NCI-H2196 treated with DMSO at 0.1 percent for 48 hours (cell line): ENCODE measurements at regions not wholly inside any gene's neighbourhood (a gene's known extent, or its start where the extent isn't known, plus 50 kb on each side); places are given as distances from the start of the nearest gene placed in this dataset.
"Not testable (repeated sequence)": the region's sequence is repeated elsewhere in the genome, so short reads cannot be mapped to it uniquely, and the experiment has no call there.

Source experiments
- DNase-seq: peaks from one replicate; lab custom pipeline; 2025; ENCODE audit not compliant: unreplicated experiment; lab: John Stamatoyannopoulos, UW

GRCh38 chr14:43338713-43339112 lies 1168.4 kb downstream of the FSCB start:
- no peak for DNase-seq

DNA sequence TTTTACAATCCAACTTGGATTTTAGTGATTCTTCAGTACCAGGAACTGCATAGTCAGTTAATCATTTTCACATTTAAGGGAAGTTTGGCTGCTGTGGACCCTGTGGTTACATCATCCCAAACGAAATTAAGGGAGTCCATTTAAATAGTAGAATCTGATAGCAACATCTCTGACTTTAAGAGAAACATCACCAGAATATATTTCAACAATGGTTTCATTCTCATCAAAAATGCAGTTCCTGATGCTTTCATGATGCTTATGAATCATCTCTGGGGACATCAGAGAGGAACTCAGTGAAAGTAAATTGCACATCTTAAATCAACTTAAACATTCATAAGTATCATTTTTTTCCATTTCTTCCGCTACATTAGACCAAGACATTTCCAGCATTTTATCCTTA lies 1170.7 kb downstream of the FSCB start:
- no peak for DNase-seq

DNA sequence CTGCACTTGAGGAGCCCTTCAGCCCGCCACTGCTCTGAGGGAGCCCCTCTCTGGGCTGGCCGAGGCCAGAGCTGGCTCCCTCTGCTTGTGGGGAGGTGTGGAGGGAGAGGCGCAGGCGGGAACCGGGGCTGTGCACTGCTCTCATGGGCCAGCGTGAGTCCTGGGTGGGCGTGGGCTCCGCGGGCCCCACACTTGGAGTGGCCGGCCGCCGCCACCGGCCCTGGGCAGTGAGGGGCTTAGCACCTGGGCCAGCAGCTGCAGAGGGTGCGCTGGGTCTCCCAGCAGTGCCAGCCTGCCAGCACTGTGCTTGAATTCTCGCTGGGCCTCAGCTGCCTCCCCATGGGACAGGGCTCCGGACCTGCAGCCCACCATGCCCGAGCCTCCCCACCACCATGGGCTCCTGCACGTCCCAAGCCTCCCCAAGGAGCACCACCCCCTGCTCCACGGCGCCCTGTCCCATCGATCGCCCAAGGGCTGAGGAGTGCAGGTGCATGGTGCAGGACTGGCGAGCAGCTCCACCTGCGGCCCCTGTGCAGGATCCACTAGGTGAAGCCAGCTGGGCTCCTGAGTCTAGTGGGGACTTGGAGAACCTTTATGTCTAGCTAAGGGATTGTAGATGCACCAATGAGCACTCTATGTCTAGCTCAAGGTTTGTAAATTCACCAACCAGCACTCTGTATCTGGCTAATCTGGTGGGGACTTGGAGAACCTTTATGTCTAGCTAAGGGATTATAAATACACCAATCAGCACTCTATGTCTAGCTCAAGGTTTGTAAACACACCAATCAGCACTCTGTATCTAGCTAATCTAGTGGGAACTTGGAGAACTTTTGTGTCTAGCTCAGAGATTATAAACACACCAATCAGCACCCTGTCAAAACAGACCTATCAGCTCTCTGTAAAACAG lies 1180.3 kb downstream of the FSCB start:
- DNase-seq = not testable (repeated sequence)

DNA sequence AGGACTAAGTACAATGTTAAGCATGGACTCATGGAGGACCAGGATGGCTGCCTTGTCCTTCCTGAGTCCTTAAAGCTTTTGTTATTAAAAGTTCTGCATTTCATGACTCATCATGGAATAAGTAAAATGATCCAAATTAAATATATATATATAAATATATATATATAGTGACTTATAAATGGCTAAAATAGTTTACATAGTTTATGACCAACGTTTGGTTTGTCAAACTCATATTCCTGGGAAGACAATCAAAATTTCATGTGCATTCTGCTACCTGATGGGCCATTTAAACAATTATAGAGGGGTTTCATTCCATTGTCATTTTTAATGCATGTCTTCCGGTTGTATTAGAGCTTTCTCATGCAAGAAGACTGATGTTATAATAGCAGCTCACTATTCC lies 1190.7 kb downstream of the FSCB start:
- no peak for DNase-seq

DNA sequence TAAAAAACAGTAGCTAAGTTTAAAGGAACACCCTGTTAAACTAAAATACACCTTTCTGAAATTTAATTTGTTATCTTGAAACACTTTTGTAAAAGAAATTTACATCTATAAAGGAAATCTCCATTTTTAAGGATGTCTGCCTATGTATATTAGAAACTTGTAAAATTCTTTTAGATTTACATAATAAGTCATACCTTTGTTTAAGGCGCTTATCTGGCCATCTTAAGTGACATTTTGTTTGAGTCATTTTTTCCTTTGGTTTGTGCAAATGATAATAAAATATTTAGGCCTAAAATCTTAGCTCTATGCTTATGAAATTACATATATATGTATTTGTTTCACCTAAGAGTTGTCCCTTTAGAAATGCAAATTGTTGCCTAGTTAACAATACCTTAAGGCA lies 1193.4 kb downstream of the FSCB start:
- DNase-seq = no peak

DNA sequence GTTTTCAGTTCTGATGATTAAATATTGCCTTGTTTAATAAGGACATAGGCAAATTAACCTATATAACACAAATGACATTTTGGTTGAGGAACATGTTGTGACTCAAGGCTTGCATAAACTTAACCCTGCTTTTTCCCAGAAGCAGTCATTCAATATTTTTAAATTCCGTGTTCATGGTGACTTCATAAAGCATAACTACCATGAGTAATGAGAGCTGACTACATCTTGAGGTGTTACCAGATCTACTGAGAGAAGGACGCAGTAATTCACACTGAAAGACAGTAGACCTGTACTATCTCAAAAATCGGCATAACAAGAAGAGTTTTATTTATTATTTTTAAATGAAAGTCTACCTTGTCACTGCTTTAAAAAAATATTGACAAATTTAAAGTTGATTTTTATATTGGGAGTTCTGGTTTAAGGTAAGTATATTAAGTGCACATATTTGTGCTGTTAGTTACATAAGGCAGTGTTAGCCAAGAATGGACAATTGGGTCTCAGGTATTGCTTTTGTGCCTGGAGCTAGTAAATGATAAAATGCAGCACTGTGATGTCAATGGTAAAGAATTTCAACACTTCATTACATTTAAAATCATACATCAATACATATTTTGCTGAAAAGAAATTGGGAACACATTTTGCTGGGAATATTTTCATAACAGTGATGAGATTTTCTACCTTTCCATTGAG lies 1198.5 kb downstream of the FSCB start:
- DNase-seq = no peak

GRCh38 chr14:43307836-43308235 lies 1199.2 kb downstream of the FSCB start:
- no peak for DNase-seq

GRCh38 chr14:43306053-43306452 lies 1201.0 kb downstream of the FSCB start:
- DNase-seq = no peak

- no peak for DNase-seq
Measured at GRCh38 chr14:43297794-43298193, 1209.3 kb downstream of the FSCB start.

GRCh38 chr14:43296061-43296460 lies 1211.0 kb downstream of the FSCB start:
- not testable (repeated sequence) for DNase-seq

- no peak for DNase-seq
Measured at GRCh38 chr14:43285575-43285974, 1221.5 kb downstream of the FSCB start.

- DNase-seq = no peak
Measured at GRCh38 chr14:43260056-43260455, 1247.0 kb downstream of the FSCB start.

GRCh38 chr14:43258396-43258795 lies 1248.7 kb downstream of the FSCB start:
- no peak for DNase-seq

DNA sequence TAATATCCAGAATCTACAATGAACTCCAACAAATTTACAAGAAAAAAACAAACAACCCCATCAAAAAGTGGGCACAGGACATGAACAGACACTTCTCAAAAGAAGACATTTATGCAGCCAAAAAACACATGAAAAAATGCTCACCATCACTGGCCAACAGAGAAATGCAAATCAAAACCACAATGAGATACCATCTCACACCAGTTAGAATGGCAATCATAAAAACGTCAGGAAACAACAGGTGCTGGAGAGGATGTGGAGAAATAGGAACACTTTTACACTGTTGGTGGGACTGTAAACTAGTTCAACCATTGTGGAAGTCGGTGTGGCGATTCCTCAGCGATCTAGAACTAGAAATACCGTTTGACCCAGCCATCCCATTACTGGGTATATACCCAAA lies 1250.1 kb downstream of the FSCB start:
- DNase-seq = not testable (repeated sequence)

DNA sequence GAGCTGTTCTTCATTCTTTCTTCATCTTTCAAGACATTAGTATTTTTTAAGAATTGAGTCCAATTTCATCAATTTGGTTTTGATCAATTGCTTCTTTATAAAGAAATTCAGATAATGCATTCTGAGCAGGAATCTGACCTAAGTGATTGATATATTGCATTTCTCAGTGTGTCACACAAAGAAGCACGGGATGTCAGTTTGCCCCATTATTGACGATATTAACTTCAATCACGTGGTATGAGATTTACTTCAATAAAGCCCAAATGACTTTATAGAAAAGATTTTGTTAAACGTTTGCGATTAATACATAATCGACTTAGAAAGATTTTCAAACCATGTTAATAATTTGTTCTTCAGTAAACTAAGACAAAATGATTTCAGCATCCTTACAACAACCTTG lies 1254.2 kb downstream of the FSCB start:
- DNase-seq = no peak

DNA sequence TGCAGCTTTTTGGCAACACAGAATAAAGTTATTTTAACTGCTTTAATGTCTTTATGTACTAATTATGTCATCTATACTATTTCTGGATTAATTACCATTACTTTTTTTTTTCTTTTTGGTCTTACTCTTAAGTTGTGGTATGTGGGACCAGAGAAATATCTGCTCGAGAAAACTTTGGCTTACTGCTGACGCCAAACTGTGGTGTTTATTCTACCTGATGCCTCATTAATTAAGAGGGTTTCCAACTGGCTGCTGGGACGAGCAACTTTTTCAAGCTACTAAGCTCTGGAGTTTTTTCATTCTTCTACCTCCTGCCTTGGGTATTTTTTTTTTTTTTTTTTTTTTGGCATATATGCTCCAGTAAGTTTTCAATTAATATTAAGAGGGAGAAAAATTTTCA lies 1257.5 kb downstream of the FSCB start:
- DNase-seq = no peak

- DNase-seq = no peak
Measured at GRCh38 chr14:43249116-43249515, 1258.0 kb downstream of the FSCB start.

DNA sequence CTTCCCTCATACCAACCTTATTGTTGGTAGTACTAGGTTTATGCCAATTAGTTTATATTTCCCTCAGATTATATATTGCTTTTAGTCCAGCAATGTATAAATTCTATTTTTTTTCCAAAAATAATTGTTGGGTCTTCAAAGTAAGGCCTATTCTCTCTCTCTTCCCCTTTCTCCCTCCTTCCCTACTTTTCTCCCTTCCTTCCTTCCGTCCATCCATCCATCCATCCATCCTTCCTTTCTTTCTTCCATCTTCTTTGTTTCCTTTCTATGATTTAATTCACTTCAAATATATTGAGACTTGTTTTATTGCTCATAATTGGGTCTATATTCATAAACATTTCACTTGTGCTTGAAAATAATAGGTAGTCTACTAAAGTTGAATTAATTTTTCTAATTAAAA lies 1259.2 kb downstream of the FSCB start:
- no peak for DNase-seq

DNA sequence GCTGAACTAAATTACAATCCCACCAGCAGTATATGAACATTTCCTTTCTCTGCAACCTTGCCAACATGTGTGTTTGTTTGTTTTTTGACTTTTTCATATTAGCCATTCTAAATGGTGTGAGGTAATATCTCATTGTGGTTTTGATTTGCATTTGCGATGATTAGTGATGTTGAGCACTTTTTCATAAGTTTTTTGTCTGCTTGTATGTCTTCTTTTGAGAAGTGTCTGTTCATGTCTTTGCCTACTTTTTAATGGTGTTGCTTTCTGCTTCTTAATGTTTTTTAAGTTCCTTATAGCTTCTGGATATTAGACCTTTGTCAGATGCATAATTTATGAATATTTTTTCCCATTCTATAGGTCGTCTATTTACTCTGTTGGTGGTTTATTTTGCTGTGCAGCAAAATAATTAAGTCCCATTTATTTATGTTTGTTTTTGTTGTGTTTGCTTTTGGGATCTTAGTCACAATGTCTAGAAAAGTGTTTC lies 1262.9 kb downstream of the FSCB start:
- DNase-seq = no peak

GRCh38 chr14:43243168-43243567 lies 1263.9 kb downstream of the FSCB start:
- DNase-seq = no peak

DNA sequence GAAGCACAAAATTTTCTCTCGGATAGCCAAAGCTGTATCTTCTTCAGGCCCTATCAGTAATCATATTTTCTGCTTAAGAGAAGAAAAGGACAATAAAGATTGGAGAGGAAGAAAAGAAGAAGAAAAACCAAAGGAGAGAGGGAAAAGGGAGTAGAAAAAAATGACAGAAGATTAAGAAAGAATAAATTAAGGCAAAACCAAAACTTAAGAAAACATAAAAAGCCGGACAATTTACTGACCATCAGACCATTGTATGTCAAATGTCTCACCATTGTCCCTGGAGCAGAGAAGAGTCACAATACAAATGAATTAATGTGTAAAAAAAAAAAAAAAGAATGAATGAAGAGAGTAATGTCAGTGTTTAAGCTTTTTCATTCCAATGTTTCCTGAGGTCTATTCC lies 1274.8 kb downstream of the FSCB start:
- no peak for DNase-seq

DNA sequence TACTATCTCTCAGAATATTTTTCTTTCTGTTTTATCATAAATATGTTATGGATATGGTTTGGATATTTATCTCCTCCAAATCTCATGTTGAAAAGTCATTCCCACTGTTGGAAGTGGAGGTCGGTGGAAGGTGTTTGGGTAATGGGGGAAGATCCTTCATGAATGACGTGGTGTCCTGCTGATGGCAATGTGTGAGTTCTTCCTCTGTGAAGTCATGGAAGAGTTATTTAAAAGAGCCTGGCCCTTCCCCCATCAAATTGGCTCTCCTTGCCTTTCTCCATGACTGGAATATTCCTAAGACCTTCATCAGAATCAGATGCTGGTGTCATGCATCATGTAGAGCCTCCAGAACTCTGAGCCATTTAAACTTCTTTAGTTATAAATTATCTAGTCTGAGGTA lies 1291.6 kb downstream of the FSCB start:
- no peak for DNase-seq
